GM21825 (cell line): ENCODE measurements at regions not wholly inside any gene's neighbourhood (a gene's known extent, or its start where the extent isn't known, plus 50 kb on each side); places are given as distances from the start of the nearest gene placed in this dataset.
"Not testable (repeated sequence)": the region's sequence is repeated elsewhere in the genome, so short reads cannot be mapped to it uniquely, and the experiment has no call there.

ENCODE experiments used
- ATAC-seq: cut with Tn5 transposase; IDR thresholded peaks from one replicate; pipeline ENCODE4 v1.9.1; 2021; ENCODE audit warnings: mild to moderate bottlenecking, moderate library complexity; ENCODE audit not compliant: unreplicated experiment

GRCh38 chr2:51998890-51999289, 967.0 kb upstream of the NRXN1 start:
- ATAC-seq: no peak

- ATAC-seq: no peak
Measured at GRCh38 chr2:51997571-51997970, 965.6 kb upstream of the NRXN1 start.

GRCh38 chr2:51995293-51995692, 963.4 kb upstream of the NRXN1 start:
- no peak for ATAC-seq

GRCh38 chr2:51994123-51994763, 962.3 kb upstream of the NRXN1 start:
- no peak for ATAC-seq

GRCh38 chr2:51990684-51991083, 958.8 kb upstream of the NRXN1 start:
- no peak for ATAC-seq

GRCh38 chr2:51986101-51986500, 954.2 kb upstream of the NRXN1 start:
- no peak for ATAC-seq

- ATAC-seq: no peak
Measured at GRCh38 chr2:51981783-51982182, 949.9 kb upstream of the NRXN1 start.

GRCh38 chr2:51976623-51977022, 944.7 kb upstream of the NRXN1 start:
- ATAC-seq: no peak

- ATAC-seq: no peak
Measured at GRCh38 chr2:51971136-51971535, 939.2 kb upstream of the NRXN1 start.

GRCh38 chr2:51969347-51969746, 937.4 kb upstream of the NRXN1 start:
- no peak for ATAC-seq

GRCh38 chr2:51960841-51961335, 929.0 kb upstream of the NRXN1 start:
- ATAC-seq: no peak

- no peak for ATAC-seq
Measured at GRCh38 chr2:51960281-51960680, 928.3 kb upstream of the NRXN1 start.

GRCh38 chr2:51959696-51960095, 927.8 kb upstream of the NRXN1 start:
- ATAC-seq: no peak

- ATAC-seq: no peak
Measured at GRCh38 chr2:51953931-51954330, 922.0 kb upstream of the NRXN1 start.

- no peak for ATAC-seq
Measured at GRCh38 chr2:51921076-51921475, 889.1 kb upstream of the NRXN1 start.

- ATAC-seq: no peak
Measured at GRCh38 chr2:51920509-51920908, 888.6 kb upstream of the NRXN1 start.

- no peak for ATAC-seq
Measured at GRCh38 chr2:51919395-51919794, 887.5 kb upstream of the NRXN1 start.

GRCh38 chr2:51918113-51918512, 886.2 kb upstream of the NRXN1 start:
- no peak for ATAC-seq

- no peak for ATAC-seq
Measured at GRCh38 chr2:51903728-51904127, 871.8 kb upstream of the NRXN1 start.

GRCh38 chr2:51899643-51900042, 867.7 kb upstream of the NRXN1 start:
- no peak for ATAC-seq

- ATAC-seq: not testable (repeated sequence)
Measured at GRCh38 chr2:51894584-51894983, 862.7 kb upstream of the NRXN1 start.

- ATAC-seq: no peak
Measured at GRCh38 chr2:51888120-51888519, 856.2 kb upstream of the NRXN1 start.

- no peak for ATAC-seq
Measured at GRCh38 chr2:51881673-51882072, 849.7 kb upstream of the NRXN1 start.
